Embryonic facial prominence (tissue), 1 donor: ENCODE measurements at regions not wholly inside any gene's neighbourhood (a gene's known extent, or its start where the extent isn't known, plus 50 kb on each side); places are given as distances from the start of the nearest gene placed in this dataset.

Experiments used
- DNase-seq: peaks from one replicate; pipeline ENCODE4 v3.0.0-alpha.2; 2016; ENCODE audit errors: extremely low spot score

- no peak for DNase-seq
These were observed 197.7 kb upstream of the CIBAR2 start for GRCh38 chr16:85309656-85310587.

GRCh38 chr16:85310868-85311585 lies 198.8 kb upstream of the CIBAR2 start:
- no peak for DNase-seq

GRCh38 chr16:85311741-85312140 lies 199.5 kb upstream of the CIBAR2 start:
- DNase-seq = no peak

DNA sequence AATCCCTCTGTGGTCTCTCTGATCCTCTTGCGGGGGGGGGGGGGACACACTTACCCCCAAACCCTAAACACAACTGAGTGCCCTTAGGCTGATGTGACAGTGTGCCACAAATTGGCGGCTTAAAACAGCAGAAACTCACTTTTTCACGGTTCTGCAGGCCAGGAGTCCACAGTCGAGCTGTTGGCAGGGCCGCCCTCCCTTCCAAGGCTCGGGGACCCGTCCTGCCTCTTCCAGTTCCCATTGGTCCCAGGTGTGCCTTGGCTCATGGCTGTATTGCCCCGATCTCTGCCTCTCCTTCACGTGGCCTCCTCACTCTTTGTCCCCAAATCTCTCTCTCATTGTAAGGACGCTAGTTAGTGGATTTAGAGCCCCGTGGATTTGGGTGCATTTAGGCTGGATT lies 199.9 kb upstream of the CIBAR2 start:
- no peak for DNase-seq

- no peak for DNase-seq
These were observed 200.6 kb upstream of the CIBAR2 start for GRCh38 chr16:85312642-85313525.

- no peak for DNase-seq
These were observed 201.4 kb upstream of the CIBAR2 start for GRCh38 chr16:85313526-85314301.

- DNase-seq = no peak
These were observed 202.3 kb upstream of the CIBAR2 start for GRCh38 chr16:85314512-85314971.

GRCh38 chr16:85315866-85316265 lies 203.6 kb upstream of the CIBAR2 start:
- no peak for DNase-seq

DNA sequence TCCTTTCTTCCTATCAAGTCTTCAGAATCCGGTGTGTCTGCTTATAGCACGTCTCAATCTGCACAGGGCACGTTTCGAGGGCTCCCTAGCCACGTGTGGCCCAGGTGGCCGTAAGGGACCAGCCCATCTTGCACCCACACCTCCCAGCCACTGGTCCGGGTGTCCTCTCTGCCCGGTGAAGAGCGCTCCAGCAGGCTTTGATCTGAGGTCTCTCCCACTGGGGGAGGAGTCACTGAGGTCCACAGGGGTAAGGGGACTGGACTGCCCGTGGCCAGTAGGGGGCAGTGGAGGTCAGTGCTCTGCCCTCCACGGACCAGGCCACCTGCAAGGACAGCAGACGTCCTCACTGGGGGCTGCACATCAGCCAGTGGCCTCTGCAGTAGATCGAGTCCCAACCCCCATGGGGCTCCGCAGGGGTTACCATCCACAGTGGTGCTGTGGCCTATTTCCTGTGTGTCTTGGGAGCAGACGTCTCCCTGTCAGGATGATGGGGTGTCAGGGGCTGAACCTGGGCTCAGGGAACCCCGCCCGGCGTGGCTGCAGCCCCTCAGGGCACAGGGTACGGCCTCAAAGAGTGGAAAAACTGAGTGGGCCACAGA lies 204.1 kb upstream of the CIBAR2 start:
- no peak for DNase-seq

DNA sequence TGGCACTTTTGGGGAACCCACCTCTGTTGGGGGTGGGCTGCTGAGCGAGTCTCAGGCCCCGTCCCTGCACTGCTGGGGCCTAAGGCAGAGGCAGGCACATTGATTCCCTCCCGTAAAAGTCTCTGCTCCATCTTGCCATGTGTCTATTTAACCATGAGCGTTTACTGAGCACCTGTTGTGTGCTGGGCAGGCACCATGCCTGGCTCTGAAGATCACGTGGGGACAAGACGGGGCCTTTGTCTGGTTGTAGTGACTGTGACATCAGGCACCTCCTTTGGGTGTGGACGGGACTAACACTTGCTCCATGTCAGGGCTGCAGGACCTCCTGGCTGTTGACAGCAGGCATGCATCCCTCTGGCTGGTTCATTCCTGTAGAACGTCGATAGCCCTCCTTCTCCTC lies 204.7 kb upstream of the CIBAR2 start:
- DNase-seq = no peak

DNA sequence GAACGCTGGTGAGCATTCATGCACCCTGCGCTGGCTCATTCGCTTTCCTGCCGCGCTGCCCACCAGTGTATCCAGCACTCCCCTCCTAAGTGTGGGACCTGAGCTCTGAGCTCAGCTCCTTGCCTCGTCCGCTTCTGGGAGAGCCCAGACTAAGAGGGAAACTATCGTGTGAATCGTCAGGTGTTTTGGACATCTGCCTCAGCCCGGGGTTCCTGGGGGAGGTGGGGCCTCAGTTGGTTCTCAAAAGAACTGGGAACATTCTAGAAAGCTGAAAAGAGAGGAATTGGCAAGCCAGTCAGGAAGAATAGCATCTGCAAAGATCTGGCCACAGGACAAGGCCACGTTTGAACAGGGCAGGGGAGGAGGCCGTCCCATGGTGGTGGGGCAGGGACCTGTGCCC lies 205.4 kb upstream of the CIBAR2 start:
- no peak for DNase-seq

GRCh38 chr16:85319208-85319983 lies 207.1 kb upstream of the CIBAR2 start:
- DNase-seq = no peak

GRCh38 chr16:85319984-85320440 lies 207.7 kb upstream of the CIBAR2 start:
- DNase-seq = no peak

GRCh38 chr16:85320677-85321385 lies 208.6 kb upstream of the CIBAR2 start:
- no peak for DNase-seq

DNA sequence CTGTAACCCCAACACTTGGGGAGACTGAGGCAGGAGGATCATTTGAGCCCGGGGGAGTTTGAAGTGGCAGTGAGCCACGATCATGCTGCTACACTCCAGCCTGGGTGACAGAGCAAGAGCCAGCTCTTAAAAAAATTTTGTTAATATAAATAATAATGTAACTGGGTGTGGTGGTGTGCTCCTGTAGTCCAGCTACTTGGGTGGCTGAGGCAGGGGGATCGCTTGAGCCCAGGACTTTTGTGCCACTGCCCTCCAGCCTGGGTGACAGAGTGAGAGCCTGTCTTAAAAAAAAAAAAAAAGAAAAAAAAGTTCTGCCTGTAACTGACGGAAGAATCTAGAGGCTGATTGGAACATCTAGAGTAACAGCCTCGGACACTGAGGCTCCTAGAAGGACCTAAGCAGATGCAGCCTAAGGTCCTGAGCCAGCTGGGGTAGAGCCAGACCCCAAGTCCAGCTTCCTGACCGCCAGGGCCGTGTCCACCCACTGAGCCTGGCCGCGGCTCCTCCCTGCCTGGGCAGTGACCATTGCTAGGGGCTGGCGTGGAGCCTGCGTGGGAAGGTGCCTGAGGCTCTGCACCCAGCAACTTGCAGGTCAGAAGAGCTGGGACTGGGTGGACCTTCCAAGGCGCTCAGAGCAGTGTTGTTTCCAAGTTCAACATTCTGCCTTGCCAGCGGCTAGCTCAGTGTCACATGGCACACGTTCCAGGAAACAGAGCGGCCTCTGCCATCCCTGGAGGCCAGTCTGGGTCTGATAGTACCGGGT lies 209.4 kb upstream of the CIBAR2 start:
- DNase-seq = no peak

DNA sequence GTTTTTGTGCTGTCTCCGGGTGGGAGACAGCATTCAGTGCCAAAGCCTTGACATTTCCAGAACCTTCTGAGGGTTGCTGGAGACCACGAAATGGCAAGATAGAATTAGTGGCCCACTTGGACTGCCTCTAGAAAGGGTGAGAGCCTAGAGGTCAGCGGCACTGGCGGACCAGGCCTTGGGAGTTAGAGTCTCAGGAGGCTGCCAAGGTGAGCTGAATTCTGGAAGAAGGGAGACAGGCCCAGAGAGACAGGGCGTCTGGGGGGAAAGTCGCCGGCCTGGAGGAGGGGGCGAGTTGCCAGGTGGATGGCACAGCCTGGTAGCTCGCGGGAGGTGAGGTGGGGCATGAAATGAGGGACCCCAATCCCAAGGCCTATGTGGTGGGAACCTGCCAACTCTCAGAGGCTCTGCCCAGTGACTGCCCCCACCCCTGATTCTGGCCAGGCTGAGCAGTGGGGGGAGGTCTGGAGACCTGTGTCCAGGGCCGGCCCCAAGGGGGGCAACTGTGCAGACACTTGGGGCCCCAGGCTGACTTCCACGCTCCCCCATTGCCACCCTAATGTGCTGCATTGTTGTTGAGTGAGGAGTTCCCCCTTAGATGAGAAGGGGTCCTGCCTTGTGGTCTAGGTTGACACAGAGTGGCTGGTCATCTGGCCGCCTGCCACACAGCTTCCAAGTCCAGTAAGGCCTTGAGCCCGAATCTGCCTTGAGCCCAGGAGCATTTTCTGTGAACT lies 211.1 kb upstream of the CIBAR2 start:
- DNase-seq = no peak

GRCh38 chr16:85323961-85324253 lies 211.6 kb upstream of the CIBAR2 start:
- no peak for DNase-seq

DNA sequence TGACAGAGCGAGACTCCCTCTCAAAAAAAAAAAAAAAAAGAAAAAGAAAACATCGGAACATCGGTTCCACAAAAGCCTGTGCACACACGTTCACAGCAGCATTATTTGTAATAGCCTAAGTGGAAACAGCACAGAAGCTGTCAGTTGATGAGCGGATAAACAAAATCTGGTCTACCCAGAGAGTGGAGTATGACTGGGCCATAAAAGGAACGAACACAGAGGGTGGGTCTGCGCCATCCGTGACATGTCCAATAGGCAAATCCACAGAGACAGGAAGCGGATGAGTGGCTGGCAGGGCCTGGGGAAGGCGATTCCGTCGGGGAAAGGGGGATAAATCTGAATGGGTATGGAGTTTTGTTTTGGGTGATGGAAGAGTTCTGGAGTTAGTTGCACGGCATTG lies 212.2 kb upstream of the CIBAR2 start:
- no peak for DNase-seq
